GM23248 (cell line): ENCODE measurements at regions not wholly inside any gene's neighbourhood (a gene's known extent, or its start where the extent isn't known, plus 50 kb on each side); places are given as distances from the start of the nearest gene placed in this dataset.

Experiments
- DNase-seq: peaks from one replicate; pipeline ENCODE4 v3.0.0-alpha.2; 2015
- H2AFZ ChIP-seq: fragments of 200-600 bp; sonication (generic); 2 replicates; pipeline ENCODE4 v1.6.1; 2016; ENCODE audit warnings: antibody characterized with exemption
- H3F3A ChIP-seq: fragments of 200-600 bp; sonication (generic); 2 replicates; pipeline ENCODE4 v1.6.1; 2016; ENCODE audit warnings: mild to moderate bottlenecking, antibody characterized with exemption, mixed run types; ENCODE audit not compliant: insufficient read depth
- H3K27ac ChIP-seq: fragments of 200-600 bp; sonication (generic); 2 replicates; pipeline ENCODE4 v1.5.1; 2016; ENCODE audit warnings: mild to moderate bottlenecking
- H3K27me3 ChIP-seq: fragments of 200-600 bp; sonication (generic); replicated peaks from 2 replicates; pipeline ENCODE4 v1.6.1; 2016; ENCODE audit warnings: mild to moderate bottlenecking; ENCODE audit not compliant: insufficient read depth
- H3K36me3 ChIP-seq: fragments of 200-600 bp; sonication (generic); 2 replicates; pipeline ENCODE4 v1.6.1; 2016; ENCODE audit warnings: low read depth, mild to moderate bottlenecking
- H3K4me1 ChIP-seq: fragments of 200-600 bp; sonication (generic); 2 replicates; pipeline ENCODE4 v1.6.1; 2016; ENCODE audit warnings: mild to moderate bottlenecking; ENCODE audit not compliant: insufficient read depth
- H3K4me2 ChIP-seq: fragments of 200-600 bp; sonication (generic); one replicate; pipeline ENCODE4 v1.6.1; 2016; ENCODE audit warnings: mild to moderate bottlenecking; ENCODE audit not compliant: unreplicated experiment
- H3K4me3 ChIP-seq: fragments of 200-600 bp; sonication (generic); 2 replicates; pipeline ENCODE4 v1.5.1; 2016; ENCODE audit warnings: mild to moderate bottlenecking
- H3K79me2 ChIP-seq: fragments of 200-600 bp; sonication (generic); 2 replicates; pipeline ENCODE4 v1.6.1; 2016; ENCODE audit warnings: mild to moderate bottlenecking; ENCODE audit not compliant: insufficient read depth
- H3K9ac ChIP-seq: fragments of 200-600 bp; sonication (generic); 2 replicates; pipeline ENCODE4 v1.6.1; 2016; ENCODE audit warnings: mild to moderate bottlenecking
- H3K9me2 ChIP-seq: fragments of 200-600 bp; sonication (generic); 2 replicates; pipeline ENCODE4 v1.6.1; 2016; ENCODE audit warnings: mixed run types, mild to moderate bottlenecking, moderate library complexity; ENCODE audit not compliant: insufficient read depth
- H3K9me3 ChIP-seq: fragments of 200-600 bp; sonication (generic); one replicate; pipeline ENCODE4 v1.6.1; 2017; ENCODE audit warnings: low read depth
- H4K20me1 ChIP-seq: fragments of 200-600 bp; sonication (generic); 2 replicates; pipeline ENCODE4 v1.6.0; 2016; ENCODE audit not compliant: insufficient read depth
- EZH2 ChIP-seq: fragments of 200-600 bp; sonication (generic); IDR thresholded peaks from 2 replicates; pipeline ENCODE4 v1.6.1; 2018; ENCODE audit warnings: antibody characterized with exemption, mild to moderate bottlenecking; ENCODE audit not compliant: insufficient read depth, poor library complexity, severe bottlenecking
- EZH2phosphoT487 ChIP-seq: fragments of 200-600 bp; sonication (generic); IDR thresholded peaks from 2 replicates; pipeline ENCODE4 v1.6.1; 2018; ENCODE audit warnings: antibody characterized with exemption, moderate library complexity, mild to moderate bottlenecking, low read depth; ENCODE audit not compliant: insufficient read depth
- WGBS, 2 experiments: methylation state at CpG; one replicate each; pipeline ENCODE4 v1.1.6; 2015 to 2017; ENCODE audit warnings: low lambda C conversion rate in 2 of 2, low coverage in 1 of 2; ENCODE audit errors: missing lambda C conversion rate in 2 of 2; 5-methylcytosine and 5-hydroxymethylcytosine counted together
- in situ Hi-C: fragments of 300-500 bp; cut with MboI; formaldehyde crosslinking; loops from 2 replicates; pipeline ENCODE4 v1.15.0; 2020

GRCh38 chr5:4945296-4945695, 194.8 kb upstream of the ADAMTS16 start:
- Histone ChIP-seq H3K4me2 (no peak overlapping the region), H3K4me1 (no peaks in the 10 kb centered on the region), H3K9ac (no peak overlapping the region), H3K9me3 (no peaks in the 10 kb centered on the region), H3K79me2 (no peaks in the 10 kb centered on the region), H3K4me3 (no peak overlapping the region), H3K27me3 (peaks cover 18% of the 10 kb centered on the region), H4K20me1 (no peaks in the 10 kb centered on the region), H3K27ac (no peak overlapping the region), H2AFZ (no peak overlapping the region), H3K36me3 (no peaks in the 10 kb centered on the region), H3K9me2 (no peaks in the 10 kb centered on the region), H3F3A (no peaks in the 10 kb centered on the region)
- DNase-seq: no peak
- TF ChIP-seq EZH2 (no peak), EZH2phosphoT487 (no peak)
- in situ Hi-C loops: no loop called here
- 77 to 87% methylated on average over 7 of the region's 7 CpGs for WGBS, 2 experiments

GRCh38 chr5:4947106-4947505, 193.0 kb upstream of the ADAMTS16 start:
- H3K79me2 ChIP-seq: no peaks in the 10 kb centered on the region
- no peak overlapping the region for H3K27ac ChIP-seq
- H3K36me3 ChIP-seq: no peaks in the 10 kb centered on the region
- no peaks in the 10 kb centered on the region for H3K9me2 ChIP-seq
- H3K9me3 ChIP-seq: no peaks in the 10 kb centered on the region
- H3F3A ChIP-seq: no peaks in the 10 kb centered on the region
- in situ Hi-C loops: no loop called here
- H3K4me1 ChIP-seq: no peaks in the 10 kb centered on the region
- no peak overlapping the region for H3K4me3 ChIP-seq
- no peaks in the 10 kb centered on the region for H4K20me1 ChIP-seq
- TF ChIP-seq EZH2 (no peak), EZH2phosphoT487 (no peak)
- H3K4me2 ChIP-seq: no peak overlapping the region
- H3K9ac ChIP-seq: no peak overlapping the region
- H2AFZ ChIP-seq: no peak overlapping the region
- DNase-seq: no peak
- H3K27me3 ChIP-seq: peaks cover 30% of the 10 kb centered on the region
- 40 to 80% methylated on average over 1 of the region's 1 CpG for WGBS, 2 experiments

GRCh38 chr5:4947893-4948536, 192.1 kb upstream of the ADAMTS16 start:
- WGBS, 2 experiments: 28 to 32% methylated on average over 9 of the region's 9 CpGs

GRCh38 chr5:4949108-4949507, 191.0 kb upstream of the ADAMTS16 start:
- no peaks in the 10 kb centered on the region for H3K36me3 ChIP-seq
- H3F3A ChIP-seq: no peaks in the 10 kb centered on the region
- no peak overlapping the region for H2AFZ ChIP-seq
- no peak overlapping the region for H3K27ac ChIP-seq
- H3K27me3 ChIP-seq: peaks cover 30% of the 10 kb centered on the region
- H3K4me1 ChIP-seq: no peaks in the 10 kb centered on the region
- H4K20me1 ChIP-seq: no peaks in the 10 kb centered on the region
- H3K79me2 ChIP-seq: no peaks in the 10 kb centered on the region
- H3K9me2 ChIP-seq: no peaks in the 10 kb centered on the region
- no peak overlapping the region for H3K4me3 ChIP-seq
- TF ChIP-seq EZH2: no peak
- TF ChIP-seq EZH2phosphoT487: no peak
- H3K4me2 ChIP-seq: no peak overlapping the region
- 35 to 36% methylated on average over 6 of the region's 6 CpGs for WGBS, 2 experiments
- H3K9ac ChIP-seq: no peak overlapping the region
- in situ Hi-C loops: no loop called here
- no peak for DNase-seq
- H3K9me3 ChIP-seq: no peaks in the 10 kb centered on the region

More at GRCh38 chr5:4947893-4948536, 192.1 kb upstream of the ADAMTS16 start:
- Histone ChIP-seq H3K4me3 (no peak overlapping the region), H3K9ac (no peak overlapping the region), H3K79me2 (no peaks in the 10 kb centered on the region), H2AFZ (no peak overlapping the region), H3K36me3 (no peaks in the 10 kb centered on the region), H3F3A (no peaks in the 10 kb centered on the region), H4K20me1 (no peaks in the 10 kb centered on the region), H3K9me2 (no peaks in the 10 kb centered on the region), H3K4me1 (no peaks in the 10 kb centered on the region), H3K27ac (no peak overlapping the region), H3K27me3 (peaks cover 30% of the 10 kb centered on the region), H3K9me3 (no peaks in the 10 kb centered on the region), H3K4me2 (no peak overlapping the region)
- DNase-seq: peak; percentile 31
- TF ChIP-seq EZH2: no peak
- TF ChIP-seq EZH2phosphoT487: no peak
- in situ Hi-C loops: no loop called here
